GM19463 (cell line): ENCODE measurements at regions not wholly inside any gene's neighbourhood (a gene's known extent, or its start where the extent isn't known, plus 50 kb on each side); places are given as distances from the start of the nearest gene placed in this dataset.
"Not testable (repeated sequence)": the region's sequence is repeated elsewhere in the genome, so short reads cannot be mapped to it uniquely, and the experiment has no call there.

Source experiments
- ATAC-seq: cut with Tn5 transposase; IDR thresholded peaks from one replicate; pipeline ENCODE4 v1.9.1; 2021; ENCODE audit warnings: mild to moderate bottlenecking, moderate library complexity; ENCODE audit not compliant: unreplicated experiment

GRCh38 chr10:45117940-45118339, 117.2 kb downstream of the ZNF22 start:
- ATAC-seq = not testable (repeated sequence)

DNA sequence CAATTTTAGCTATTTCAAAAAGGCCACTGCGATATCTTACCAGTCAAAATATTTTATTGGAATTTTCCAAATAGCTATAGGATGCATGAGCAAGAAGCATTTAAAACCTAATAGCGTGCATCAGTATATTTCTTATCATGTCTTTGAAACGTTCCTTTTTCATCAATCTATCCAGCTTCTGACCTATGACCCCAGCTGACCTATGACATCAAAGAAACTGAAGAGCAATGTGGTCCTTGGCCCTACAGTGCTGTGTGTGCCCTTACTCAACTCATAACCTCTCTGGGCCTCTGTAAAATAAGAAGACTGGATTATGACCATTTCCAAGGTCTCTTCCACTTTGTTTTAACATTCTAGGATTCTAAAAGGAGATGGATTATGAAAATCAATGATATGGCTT, 118.2 kb downstream of the ZNF22 start:
- ATAC-seq = no peak

DNA sequence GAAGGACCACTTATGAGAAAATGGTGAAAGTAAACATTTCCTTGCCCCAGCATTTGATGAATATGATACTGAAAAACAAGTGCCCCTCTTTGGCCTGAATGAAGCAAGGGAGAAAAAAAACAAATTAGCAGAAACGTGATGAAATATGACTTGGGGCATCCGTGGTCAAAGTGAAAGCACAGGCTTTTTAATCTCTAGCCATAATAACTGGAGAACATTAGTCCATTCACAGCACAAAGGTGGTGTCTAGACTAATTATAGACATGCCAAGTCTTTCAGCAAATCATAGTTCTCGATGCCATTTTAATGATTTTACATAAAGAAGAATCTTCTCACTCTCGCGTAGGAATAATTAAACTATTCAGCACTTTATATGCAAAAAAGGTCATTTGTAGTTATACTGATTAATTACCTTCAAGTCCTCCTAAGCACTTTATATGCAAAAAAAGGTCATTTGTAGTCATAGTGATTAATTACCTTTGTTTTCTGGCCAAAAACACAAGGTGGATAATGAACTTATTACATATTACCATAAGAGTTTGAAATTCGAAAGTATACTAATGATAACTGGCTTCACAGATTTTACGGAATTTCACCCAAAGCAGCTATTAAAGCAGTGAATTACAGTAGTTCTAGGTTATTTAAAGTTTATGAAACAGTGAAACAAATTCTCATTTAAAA, 121.6 kb downstream of the ZNF22 start:
- ATAC-seq = not testable (repeated sequence)

- ATAC-seq = no peak
Observed at GRCh38 chr10:45135443-45136198, 134.9 kb downstream of the ZNF22 start.

GRCh38 chr10:45136256-45136655, 135.5 kb downstream of the ZNF22 start:
- no peak for ATAC-seq

DNA sequence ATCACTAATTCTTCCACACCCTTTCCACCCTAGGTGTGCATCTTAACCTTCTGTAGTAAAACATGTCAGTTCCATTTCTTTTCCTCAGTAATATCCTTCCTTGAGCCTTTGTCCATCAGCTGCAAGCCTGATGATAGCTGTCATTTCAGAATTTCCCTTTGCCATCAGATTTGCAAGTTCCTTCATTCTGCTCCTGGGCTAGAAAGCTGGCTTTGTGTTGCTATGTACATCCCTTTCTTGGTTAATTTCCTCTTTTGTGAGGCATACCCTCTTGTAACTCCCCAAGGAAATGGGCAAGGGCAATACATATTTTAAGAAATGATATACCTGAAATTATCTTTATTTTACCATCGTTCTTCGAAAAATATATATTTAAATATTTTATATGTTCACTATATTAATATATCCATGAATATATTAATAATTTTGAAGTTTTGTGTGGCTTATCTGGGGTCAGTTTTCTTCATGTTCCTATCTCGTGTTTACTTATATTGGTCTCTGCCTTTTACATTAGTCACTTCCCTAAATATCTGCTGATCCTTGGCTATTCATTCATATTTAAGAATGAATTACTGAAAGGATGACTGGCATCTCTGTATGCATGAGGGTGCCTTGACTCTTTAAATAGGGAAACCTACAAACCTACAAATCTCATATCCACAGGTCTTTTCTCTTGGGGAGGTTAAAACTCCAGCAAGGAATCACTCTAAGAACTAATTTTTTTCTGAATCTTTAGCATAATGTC, 143.8 kb downstream of the ZNF22 start:
- ATAC-seq = no peak

DNA sequence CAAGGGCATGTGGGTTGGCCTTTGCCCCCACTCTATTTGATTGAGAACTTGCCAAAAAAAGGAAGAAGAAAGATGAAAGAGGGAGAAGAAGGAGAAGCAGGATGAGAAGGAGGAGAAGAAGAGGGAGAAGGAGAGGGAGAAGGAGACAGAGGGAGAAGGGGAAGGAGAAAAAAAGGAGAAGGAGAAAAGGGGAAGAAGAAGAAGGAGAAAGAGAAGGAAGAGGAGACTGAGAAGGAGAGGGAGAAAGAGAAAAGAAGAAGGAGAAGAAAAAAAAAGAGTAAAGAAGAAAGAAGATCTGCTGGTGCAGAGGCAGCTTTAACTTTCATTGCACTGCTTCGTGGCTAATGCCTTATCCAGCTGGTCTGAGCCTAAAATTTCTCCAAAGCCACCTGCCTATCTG, 144.4 kb downstream of the ZNF22 start:
- not testable (repeated sequence) for ATAC-seq

GRCh38 chr10:45147000-45147399, 146.3 kb downstream of the ZNF22 start:
- no peak for ATAC-seq

GRCh38 chr10:45150997-45151396, 150.3 kb downstream of the ZNF22 start:
- ATAC-seq = no peak

- ATAC-seq = no peak
Observed at GRCh38 chr10:45151467-45152214, 150.9 kb downstream of the ZNF22 start.

DNA sequence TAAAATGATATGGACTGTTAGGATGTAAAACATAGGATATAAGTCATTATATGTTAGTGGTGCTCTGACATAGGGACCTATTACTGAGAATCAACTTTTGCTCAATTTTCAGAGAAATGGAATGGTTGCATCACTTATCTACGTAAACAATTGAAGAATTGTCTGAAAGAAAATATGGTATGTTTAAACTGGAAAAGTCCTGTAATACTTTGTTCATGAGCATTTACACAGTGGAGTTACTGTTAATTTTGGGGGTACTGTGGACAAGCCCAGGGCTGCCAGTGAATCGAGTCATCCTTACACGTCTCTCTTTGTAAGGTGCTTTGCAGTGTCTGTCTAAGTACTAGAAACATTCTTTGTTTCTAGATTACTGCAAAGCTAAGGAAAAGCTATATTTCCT, 152.0 kb downstream of the ZNF22 start:
- ATAC-seq = no peak

DNA sequence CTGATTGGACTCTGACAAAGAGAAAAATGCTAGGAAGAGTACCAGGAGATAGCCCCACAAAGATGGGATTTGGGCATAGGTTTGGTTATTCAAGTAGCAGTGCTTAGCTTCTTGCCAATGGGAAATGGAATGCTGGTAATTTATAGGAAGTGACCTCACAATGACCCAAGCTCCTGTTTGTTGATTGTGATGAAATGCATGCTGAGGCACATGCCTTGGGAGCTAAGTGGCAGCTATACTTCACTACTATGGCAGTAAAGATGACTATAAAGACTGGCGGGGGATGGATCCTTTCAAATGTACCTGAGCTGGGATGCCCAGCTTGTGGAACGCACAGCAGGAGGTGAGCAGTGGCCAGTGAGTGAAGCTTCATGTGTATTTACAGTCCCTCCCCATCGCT, 153.8 kb downstream of the ZNF22 start:
- no peak for ATAC-seq

DNA sequence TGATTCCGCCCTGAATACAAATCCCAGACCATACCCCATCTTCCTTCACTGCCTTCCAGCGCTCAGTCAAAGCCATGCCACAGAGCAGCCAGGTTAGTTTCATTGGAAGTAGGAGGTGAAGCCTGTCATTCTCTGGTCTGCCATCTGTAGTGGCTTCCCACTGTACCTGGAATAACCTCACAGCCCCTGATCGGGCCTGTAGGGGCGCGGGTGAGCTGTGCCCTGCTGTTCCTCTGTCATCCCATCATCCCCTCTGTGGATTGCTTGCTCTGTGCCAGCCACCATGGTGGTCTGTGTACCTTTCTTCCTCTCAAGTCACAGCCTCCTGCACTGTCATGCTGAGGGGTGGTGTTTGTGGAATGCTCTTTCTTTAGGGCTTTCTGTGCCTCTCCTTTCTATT, 155.1 kb downstream of the ZNF22 start:
- ATAC-seq = no peak

DNA sequence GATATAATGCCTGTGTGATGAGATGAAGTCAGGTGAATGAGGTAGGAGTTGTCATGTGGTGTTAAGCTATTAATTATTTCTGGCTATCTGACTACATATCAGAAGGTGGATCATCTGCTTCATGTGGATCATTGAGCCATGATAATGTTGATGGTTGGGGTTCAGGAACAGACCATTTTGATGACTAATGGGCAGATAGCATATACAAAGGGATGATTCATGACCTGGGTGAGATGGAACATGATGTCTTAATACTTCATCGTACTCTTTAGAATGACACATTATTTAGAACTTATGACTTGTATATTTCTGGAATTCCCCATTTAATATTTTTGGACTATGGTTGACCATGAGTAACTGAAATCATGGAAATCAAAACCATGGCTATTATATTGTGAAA, 155.1 kb downstream of the OR13A1 start:
- no peak for ATAC-seq

DNA sequence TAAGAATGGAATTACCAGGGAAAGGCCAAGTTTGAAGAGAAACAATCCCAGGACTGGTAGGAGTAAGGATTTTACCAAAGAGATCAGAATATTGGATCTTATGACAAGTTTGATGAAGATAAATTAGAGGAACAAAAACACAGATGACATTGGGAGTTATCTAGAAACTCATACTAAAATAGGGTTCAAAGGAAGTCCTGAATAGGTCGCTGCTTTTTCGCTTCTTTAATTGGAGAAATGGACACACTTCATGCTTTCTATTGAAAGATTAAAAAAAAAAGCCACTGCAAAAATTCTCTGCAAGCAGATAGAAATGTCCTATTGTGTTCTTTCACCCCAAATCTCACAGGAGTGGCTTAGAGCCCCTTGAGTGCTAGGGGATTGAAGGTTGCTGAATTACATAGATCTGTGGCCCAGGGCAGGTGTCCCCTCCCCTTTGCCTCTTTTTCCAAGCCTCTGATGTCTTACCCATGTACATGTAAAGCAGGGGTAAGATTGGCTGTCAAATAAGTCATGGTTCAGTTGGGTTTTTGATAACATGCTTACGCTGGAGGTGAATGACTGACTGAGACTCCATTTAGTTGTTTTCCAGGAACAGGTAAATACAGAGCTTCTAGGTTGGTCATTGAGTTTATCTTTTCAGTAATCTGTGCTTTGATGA, 152.0 kb downstream of the OR13A1 start:
- no peak for ATAC-seq

GRCh38 chr10:45175520-45176118, 139.8 kb downstream of the OR13A1 start:
- ATAC-seq = not testable (repeated sequence)

GRCh38 chr10:45179691-45180090, 135.7 kb downstream of the OR13A1 start:
- no peak for ATAC-seq

- ATAC-seq = no peak
Observed at GRCh38 chr10:45180507-45180906, 134.9 kb downstream of the OR13A1 start.

DNA sequence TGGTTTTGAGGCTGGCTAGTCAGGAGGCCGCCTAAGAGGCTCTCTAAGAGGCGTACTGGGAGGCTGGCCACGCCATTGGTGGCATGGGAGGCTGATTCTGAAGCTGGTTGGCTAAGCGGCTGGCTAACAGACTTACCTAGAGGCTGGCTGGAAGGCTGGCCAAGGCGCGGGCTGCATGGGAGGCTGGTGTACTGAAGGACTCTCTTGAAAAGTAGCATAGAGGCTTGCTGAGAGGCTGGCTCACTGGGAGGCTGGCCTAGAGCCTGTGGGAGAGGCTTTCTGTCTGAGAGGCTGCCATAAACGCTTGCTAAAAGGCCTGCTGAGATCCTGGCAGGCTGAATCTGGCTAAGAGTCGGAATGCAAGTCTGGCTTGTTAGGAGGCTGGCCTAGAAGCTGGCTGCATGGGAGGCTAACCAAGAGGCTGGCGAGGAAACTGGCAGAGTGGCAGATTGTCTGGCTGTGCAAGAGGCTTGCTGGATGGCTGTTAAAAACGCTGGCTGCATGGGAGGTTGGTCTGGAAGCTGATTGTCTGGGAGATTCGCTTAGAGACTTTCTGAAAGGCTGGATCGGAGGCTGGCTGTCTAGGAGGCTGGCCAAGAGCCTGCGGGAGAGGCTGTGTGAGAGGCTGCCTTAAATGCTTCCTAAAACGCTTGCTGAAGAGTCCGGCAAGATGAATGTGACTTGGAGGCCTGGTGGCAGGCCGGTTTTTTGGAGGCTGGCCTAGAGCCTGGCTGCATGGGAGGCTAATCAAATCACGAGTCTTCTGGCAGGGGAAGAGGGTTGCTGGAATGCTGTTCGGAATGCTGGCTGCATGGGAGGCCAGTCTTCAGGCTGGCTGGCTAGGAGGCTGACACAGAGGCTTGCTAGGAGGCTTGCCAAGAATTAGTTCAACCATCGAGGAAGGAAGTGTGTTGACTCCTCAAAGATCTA, 134.2 kb downstream of the OR13A1 start:
- ATAC-seq = no peak
